Colonic mucosa (tissue), 4 donors: ENCODE measurements at regions not wholly inside any gene's neighbourhood (a gene's known extent, or its start where the extent isn't known, plus 50 kb on each side); places are given as distances from the start of the nearest gene placed in this dataset.

Source experiments
- DNase-seq: peaks from one replicate; pipeline ENCODE4 v3.0.0-alpha.2; 2020
- H3K27ac ChIP-seq: fragments of 200-600 bp; one replicate; pipeline ENCODE4 v1.8.0; 2021
- H3K27me3 ChIP-seq: fragments of 200-600 bp; one replicate; pipeline ENCODE4 v1.8.0; 2021
- H3K36me3 ChIP-seq: fragments of 200-600 bp; one replicate; pipeline ENCODE4 v1.8.0; 2021
- H3K4me1 ChIP-seq: fragments of 200-600 bp; one replicate; pipeline ENCODE4 v1.8.0; 2021; ENCODE audit warnings: mild to moderate bottlenecking
- H3K4me3 ChIP-seq: fragments of 200-600 bp; one replicate; pipeline ENCODE4 v1.8.0; 2021
- H3K9ac ChIP-seq, 2 donors: one replicate each; pipeline ENCODE4 v1.7.0; 2013; ENCODE audit warnings: control low read depth in 2 of 2, low read depth in 2 of 2, low read length in 2 of 2
- H3K9me3 ChIP-seq: fragments of 200-600 bp; one replicate; pipeline ENCODE4 v1.8.0; 2021
- CTCF ChIP-seq: fragments of 200-600 bp; IDR thresholded peaks from one replicate; pipeline ENCODE4 v1.8.0; 2022; ENCODE audit warnings: antibody characterized with exemption, mild to moderate bottlenecking
- intact Hi-C: fragments of 100-400 bp; cut with DNase I; formaldehyde crosslinking; loops from one replicate; pipeline ENCODE4 v1.14.1; 2022
- donor health status: healthy.
- donor health status: DM: no; HTN: no; CAD: no.
- donor health status: DM: no; HTN: no; CAD: no.

GRCh38 chr18:78699499-78699898 lies 280.1 kb upstream of the SALL3 start:
- intact Hi-C loops = no loop called here
- Histone ChIP-seq H3K9me3 (no peaks in the 10 kb centered on the region), H3K4me1 (no peaks in the 10 kb centered on the region), H3K27ac (no peak overlapping the region), H3K36me3 (no peaks in the 10 kb centered on the region), H3K27me3 (no peaks in the 10 kb centered on the region), H3K4me3 (no peak overlapping the region), H3K9ac (no peak overlapping the region)
- DNase-seq = no peak
- TF ChIP-seq CTCF = no peak

- Histone ChIP-seq H3K9ac (no peak overlapping the region), H3K27me3 (no peaks in the 10 kb centered on the region), H3K9me3 (no peaks in the 10 kb centered on the region), H3K36me3 (no peaks in the 10 kb centered on the region), H3K4me1 (no peaks in the 10 kb centered on the region), H3K4me3 (no peak overlapping the region), H3K27ac (no peak overlapping the region)
- no peak for TF ChIP-seq CTCF
- DNase-seq = no peak
- intact Hi-C loops = no loop called here
These were observed 277.7 kb upstream of the SALL3 start for GRCh38 chr18:78701771-78702396.

GRCh38 chr18:78703291-78703690 lies 276.3 kb upstream of the SALL3 start:
- TF ChIP-seq CTCF = no peak
- Histone ChIP-seq H3K9me3 (no peaks in the 10 kb centered on the region), H3K4me1 (no peaks in the 10 kb centered on the region), H3K27me3 (no peaks in the 10 kb centered on the region), H3K9ac (no peak overlapping the region), H3K4me3 (no peak overlapping the region), H3K36me3 (no peaks in the 10 kb centered on the region), H3K27ac (no peak overlapping the region)
- no peak for DNase-seq
- intact Hi-C loops = no loop called here

- Histone ChIP-seq H3K4me3 (no peak overlapping the region), H3K9ac (no peak overlapping the region), H3K4me1 (no peaks in the 10 kb centered on the region), H3K27me3 (no peaks in the 10 kb centered on the region), H3K9me3 (no peaks in the 10 kb centered on the region), H3K27ac (no peak overlapping the region), H3K36me3 (no peaks in the 10 kb centered on the region)
- DNase-seq = no peak
- intact Hi-C loops = no loop called here
- TF ChIP-seq CTCF = no peak
These were observed 274.6 kb upstream of the SALL3 start for GRCh38 chr18:78704971-78705461.

GRCh38 chr18:78709261-78709809 lies 270.3 kb upstream of the SALL3 start:
- Histone ChIP-seq H3K4me3 (no peak overlapping the region), H3K4me1 (no peaks in the 10 kb centered on the region), H3K27ac (no peak overlapping the region), H3K36me3 (no peaks in the 10 kb centered on the region), H3K9me3 (no peaks in the 10 kb centered on the region), H3K9ac (no peak overlapping the region), H3K27me3 (no peaks in the 10 kb centered on the region)
- no peak for DNase-seq
- no peak for TF ChIP-seq CTCF
- intact Hi-C loops = no loop called here
